ENCODE measurements at regions not wholly inside any gene's neighbourhood (a gene's known extent, or its start where the extent isn't known, plus 50 kb on each side); places are given as distances from the start of the nearest gene placed in this dataset.
"Not testable (repeated sequence)": the region's sequence is repeated elsewhere in the genome, so short reads cannot be mapped to it uniquely, and the experiment has no call there.

DNA sequence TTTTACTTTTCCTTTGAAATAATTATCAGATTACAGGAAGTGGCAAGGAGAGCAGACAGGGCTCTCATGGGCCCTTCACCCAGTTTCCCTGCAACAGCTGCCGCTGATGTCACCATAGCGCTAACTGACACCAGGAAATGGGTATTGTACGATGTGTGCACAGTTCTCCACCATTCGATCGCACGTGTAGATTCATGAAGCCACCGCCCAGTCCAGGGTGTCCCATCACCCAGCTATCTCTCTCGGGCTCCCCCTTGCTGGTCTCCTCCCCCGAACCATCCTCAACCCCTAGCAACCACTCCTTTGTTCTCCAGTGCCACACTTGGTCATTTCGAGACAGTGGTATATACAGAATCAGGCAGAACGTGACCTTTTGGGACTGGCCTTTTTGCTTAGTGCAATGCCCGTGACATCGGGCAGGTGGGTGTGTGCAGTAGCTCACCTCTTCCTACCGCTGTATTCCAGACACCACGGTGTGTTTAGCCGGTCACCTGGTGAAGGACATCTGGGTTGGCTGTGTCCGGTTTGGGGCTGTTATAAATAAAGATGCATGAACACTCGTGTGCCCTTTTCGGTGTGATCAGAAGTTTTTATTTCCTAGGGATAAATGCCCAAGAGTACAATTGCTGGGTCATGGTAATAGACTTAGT is 118.4 kb downstream of the CRYAA start:
- no peak for DNase-seq (ENCODE audit: low spot score)

DNA sequence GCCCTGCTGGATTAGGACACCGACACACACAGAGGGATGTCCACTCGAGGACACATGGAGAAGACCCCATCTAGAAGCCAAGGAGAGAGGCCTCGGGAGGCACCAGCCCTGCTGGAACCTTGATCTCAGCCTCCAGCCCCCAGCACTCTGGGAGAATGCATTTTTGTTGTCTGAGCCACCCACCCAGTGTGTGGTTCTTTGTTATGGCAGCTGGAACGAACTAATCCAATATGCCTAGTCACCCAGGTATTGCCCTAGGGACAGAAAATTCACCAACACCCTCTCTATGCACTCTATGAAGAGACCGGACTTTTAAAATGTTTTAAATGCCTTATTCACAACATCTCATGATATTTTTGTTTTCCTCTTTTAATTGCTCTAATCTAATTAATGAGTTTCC is 117.4 kb downstream of the CRYAA start:
- no peak for DNase-seq (ENCODE audit: low spot score)

DNA sequence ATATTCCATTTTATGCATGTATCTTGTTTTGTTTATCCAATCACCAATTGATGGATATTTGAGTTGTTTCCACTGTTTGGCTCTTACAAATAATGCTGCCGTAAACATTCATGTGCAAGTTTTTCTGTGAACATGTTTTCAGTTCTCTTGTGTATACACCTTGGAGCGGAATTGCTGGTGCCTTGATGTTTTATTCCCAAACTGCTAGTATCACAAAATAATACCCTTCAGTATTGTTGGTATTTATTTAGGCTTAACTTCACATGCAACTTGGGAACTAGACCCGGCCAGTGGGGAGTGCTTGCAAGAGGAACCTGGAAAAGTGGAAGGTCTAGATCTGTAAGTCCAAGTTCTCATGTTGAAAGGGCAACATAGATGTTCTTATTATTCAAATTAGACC is 115.9 kb downstream of the CRYAA start:
- no peak for DNase-seq (ENCODE audit: low spot score)

DNA sequence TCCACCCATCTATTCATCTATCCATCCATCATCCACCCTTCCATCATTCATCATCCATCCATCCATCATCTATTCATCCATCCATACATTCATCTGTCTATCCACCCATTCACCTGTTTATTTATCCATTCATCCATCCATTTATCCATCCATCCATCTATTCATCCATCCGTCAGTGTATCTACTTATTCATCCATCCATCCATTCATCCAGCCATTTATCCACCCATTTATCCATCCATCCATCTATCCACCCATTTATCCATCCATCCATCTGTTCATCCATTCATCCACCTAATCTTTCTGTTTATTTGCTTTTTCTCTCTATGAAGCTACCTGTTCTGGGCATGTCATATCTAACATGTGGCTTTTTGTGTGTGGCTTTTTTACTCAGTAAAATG is 115.4 kb downstream of the CRYAA start:
- DNase-seq (ENCODE audit: low spot score) = no peak

DNA sequence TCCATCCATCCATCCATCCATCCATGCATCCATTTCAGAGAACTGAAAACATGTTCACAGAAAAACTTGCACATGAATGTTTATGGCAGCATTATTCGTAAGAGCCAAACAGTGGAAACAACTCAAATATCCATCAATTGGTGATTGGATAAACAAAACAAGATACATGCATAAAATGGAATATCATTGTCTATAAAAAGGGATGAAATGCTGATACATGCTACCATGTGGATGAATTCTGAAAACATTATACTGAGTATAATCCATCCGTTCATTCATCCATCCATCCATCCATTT is 115.1 kb downstream of the CRYAA start:
- DNase-seq (ENCODE audit: low spot score) = not testable (repeated sequence)

DNA sequence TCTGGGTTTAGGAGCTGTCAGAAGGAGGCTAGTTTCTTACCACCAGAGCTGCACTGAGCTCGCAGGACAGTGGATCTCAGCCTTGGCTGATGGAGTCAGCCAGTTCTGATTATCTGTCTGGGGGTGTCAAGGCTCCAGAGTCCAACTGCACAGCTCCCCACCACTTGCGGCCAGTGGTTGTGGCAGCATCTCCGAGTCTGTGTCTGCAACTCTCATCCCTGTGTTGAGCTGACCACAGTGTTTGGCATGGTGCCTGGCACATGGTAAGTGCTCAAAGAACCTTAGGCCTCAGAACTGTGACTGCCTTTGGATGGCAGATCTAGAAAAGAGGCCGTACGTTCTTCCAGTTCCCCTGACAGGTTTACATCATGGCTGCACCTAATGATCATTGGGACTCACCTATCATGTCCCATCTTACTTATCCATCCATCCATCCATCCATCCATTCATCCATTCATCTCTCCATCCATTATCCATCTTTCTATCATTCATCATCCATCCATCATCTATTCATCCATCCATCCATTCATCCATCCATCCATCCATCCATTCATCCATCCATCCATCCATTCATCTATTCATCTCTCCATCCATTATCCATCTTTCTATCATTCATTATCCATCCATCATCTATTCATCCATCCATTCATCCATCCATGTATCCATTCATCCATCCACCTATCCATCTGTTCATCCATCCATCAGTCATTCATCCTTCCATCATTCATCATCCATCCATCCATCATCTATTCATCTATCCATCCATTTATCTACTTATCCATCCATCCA is 114.5 kb downstream of the CRYAA start:
- DNase-seq (ENCODE audit: low spot score) = no peak

DNA sequence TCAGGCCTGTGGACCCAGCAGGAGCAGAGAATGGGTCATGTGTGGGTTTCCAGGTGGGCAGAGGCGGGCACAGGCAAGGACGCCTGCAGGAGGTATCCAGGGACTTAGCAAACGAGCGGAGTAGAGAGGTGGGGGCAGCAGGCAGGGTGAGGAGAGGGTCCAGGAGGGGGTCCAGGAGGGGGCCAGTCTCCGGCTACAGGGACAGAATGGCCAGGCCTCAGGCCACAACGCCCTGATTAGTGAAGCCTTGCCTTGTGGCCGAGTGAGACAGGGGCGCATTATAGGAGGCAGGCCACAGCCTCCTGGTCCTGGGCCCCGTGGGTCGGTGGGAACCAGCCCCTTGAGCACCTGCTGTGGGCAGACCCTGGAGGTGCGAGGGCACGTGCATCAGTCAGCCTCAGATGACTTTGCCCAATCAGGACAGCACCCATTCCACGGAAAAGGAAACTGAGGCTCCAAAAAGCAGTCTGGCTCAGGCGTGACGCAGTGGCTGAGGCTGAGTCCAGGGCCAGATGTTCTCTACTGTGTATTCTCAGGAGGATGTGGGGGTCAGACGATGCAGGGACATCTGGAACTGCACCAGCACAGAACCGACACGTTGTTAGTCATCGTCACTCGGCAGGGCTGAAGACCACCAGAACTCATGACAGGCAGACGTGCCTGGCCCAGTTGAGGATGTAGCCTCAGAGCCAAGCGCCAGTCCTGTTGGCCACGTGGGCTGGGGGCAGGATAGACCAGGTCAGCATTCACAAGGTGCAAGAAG is 113.7 kb downstream of the CRYAA start:
- DNase-seq (ENCODE audit: low spot score) = no peak

DNA sequence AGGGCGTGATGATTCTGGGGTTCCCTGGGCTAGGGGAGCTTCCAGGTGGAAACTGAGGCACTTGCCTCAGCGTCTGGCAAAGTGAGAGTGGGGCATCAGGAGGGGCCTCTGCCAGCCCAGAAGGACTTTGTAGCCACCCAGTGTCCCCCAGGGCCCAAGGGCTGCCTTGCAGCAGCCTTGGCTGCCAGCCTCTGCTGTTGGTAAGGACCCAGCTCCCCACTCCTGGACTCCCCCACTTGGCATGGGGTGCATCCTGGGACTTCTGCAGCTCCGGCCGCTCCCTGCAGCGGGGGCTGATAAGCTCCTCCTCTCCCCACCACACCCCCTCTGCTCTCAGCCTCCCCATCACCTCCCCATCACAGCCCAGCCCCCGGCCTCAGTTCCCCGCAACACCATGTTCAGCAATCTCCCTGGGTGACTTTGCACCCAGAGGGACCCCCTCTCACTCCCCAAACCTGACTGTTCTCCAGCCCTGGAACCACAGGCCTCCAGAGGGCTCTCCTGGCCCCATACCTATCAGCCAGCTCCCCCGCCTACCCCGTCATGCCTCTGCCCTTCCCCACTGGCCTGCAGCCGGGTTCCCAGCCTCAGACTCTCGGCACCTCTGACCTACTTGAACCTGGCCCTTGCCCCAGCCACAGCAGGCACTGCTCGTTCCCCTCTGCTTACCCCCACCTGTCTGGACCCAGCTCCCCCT is 113.0 kb downstream of the CRYAA start:
- no peak for DNase-seq (ENCODE audit: low spot score)

DNA sequence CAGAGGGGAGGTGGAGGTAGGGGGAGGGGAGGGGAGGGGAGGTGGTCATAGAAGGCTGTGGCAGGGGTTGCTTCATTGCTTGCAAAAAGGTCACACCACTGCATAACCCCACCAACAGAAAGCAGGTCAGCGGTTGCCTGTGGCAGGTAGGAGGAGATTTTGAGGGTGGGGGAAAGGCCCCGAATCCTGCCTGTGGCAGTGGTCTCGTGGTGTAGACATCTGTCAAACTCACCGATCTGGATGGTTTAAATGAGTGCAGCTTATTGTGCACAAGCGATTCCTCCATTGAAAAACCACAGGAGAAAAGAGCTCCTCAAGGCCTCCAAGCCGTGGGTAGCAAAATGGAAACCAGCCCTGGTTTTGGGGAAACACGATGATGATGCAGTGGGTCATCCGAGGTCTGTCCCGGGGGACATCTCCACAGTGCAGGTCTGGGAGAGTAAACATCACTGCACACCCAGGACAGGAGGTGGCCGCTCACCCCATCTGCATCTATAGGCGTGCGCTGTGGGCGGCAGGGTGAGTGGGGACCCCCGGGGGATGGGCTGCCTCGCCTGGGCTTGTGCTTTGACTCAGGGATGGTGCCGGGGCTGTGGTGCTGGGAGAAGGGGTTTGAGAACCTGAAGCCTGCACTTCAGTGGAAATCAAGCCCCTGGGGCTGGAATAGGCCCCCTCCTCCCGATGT is 112.3 kb downstream of the CRYAA start:
- DNase-seq (ENCODE audit: low spot score) = no peak

DNA sequence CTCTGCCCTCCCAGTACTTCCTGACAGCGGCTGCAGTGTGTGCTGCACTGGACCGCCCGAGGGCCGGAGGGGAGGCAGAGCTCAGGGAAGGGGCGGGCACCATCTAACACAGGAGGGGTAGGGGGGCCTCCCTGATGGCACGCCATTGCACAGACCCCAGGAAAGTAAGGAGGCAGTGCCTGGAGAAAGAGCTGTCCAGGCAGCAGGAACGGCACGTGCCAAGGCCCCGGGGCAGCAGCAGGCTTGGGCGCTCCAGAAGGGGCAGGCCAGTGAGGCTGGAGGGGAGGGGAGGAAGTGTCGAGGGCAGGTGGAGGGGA is 110.7 kb downstream of the CRYAA start:
- no peak for DNase-seq (ENCODE audit: low spot score)

DNA sequence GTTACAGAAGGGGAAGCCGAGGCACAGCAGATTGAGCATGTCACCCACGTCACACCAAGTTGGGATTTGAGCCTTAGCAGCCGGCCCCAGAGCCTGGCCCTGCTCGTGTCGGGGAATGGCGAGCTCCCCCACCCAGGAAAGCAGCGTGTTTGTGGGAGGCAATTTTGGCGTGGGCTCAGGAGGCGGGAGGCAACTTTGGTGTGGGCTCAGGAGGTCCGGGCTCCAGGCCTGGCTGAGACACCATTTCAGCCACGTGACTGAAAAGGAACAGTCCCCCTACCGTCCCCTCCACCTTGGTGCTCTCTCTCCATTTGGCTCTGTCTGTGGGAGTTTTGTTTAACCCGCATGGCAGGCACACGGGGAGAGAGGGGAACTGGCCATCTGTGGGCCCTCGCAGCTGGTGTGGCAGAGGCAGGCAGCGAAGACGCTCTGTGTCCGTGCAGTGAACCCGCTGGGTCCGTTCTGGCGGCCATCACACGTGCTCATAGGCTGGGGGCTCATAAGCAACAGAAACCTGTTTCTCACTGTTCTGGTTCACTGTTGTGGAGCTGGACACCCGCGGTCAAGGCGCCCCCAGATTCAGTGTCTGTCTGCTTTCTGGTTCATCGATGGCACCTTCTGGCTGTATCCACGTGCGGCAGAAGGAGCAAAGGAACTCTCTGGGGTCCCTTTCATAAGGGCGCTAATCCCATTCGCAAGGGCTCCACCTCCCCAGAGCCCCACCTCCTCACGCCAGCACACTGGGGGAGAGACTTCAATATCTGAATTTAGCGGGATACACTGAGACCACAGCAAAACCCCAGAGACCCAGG is 110.2 kb downstream of the CRYAA start:
- no peak for DNase-seq (ENCODE audit: low spot score)

DNA sequence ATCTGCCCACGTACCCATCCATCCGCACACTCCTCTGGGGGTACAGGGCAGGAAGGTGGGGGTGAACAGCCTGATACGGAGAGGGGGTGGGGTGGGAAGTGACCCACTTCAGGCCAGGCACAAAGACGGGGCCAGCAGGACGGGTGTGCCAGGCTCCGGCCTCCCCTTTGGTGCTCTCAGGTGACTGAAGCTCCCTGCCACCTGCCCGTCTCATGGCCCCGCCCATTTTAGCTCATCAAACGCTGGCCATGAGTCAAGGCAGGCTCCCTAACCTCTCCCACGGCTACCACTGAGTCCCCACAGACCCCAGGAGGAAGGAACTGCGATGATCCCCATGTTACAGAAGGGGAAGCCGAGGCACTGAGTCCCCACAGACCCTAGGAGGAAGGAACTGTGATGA is 109.6 kb downstream of the CRYAA start:
- no peak for DNase-seq (ENCODE audit: low spot score)

DNA sequence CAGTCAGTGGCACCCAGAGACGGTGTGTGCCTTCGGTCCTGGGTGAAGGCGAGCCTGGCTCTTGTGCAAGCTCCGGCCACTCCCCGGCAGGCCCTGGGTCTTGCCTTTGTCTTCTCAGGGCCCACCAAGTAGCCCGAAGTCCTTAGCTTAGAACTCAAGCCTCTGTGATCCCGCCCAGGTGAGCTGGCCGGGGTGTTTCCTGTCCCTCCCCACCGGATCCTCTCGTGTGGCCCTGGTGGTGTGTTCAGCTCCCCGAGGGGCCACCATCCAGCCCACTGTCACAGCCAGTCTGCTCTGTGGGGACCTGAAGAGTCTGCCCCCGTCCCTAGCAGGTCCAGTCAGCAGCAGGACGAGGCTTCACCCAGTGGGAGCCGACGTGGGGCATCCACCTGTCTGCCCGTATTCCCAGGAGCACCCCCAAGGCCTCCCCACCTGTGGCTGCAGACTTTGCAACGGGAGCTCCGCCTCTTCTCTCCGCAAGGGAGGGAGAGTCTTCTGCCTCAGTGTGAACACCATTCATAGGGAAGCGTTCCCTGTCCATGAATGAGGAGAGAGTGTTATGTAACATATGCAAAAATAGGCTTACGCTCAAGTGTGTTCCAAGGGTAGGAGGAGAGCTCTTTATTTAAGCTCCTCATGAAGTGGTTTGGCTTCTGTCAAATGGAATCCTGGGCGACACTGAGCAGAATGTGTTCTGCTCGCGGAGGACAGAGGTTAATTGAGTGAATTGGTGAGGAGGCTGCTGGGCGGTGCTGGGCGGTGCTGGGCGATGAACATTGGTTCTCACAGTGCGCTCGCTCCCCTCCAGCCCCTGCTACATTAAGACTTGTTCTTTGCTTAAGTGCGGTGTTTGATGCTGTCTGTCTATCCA is 108.9 kb downstream of the CRYAA start:
- no peak for DNase-seq (ENCODE audit: low spot score)

DNA sequence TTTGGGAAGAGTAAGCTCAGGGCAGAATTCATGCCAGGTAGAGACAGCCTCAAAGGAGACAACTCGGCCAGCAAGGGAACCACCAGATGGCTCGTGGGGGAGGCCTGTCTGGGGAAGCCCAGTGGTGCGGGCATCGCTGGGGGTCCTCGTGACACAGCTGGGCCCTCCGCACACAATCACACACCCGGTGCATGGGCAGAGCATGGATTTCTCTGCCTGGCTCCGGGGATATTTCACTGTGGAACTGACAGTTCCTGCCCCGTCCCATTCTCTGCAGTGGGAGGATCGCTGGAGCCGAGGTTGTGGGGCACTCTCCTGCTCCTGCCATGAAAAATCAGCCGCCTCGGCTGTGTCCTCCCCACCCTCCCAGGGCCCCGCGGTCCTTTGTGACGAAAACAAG is 108.0 kb downstream of the CRYAA start:
- DNase-seq (ENCODE audit: low spot score) = no peak

DNA sequence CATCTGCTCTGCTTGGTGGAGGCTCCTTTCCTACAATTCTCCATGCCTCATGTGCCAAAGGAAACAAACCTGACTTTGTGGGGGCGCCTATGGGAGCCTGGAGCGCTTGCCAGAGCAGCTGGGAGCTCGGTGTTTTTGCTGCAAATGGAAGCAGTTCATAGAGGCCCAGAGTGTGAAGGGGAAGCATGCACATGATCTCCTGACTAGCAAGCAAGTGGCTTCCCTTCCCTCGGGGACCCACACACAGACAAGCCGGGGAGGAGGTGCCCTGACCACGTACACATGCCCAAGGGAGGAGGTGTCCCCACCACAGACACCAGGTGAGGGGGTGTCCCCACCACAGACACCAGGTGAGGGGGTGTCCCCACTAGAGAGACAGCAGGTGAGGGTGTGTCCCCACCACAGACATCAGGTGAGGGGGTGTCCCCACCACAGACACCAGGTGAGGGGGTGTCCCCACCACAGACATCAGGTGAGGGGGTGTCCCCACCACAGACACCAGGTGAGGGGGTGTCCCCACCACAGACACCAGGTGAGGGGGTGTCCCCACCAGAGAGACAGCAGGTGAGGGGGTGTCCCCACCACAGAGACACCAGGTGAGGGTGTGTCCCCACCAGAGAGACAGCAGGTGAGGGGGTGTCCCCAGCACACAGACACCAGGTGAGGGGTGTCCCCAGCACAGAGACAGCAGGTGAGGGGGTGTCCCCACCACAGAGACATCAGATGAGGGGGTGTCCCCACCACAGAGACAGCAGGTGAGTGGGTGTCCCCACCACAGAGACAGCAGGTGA is 106.8 kb downstream of the CRYAA start:
- no peak for DNase-seq (ENCODE audit: low spot score)

DNA sequence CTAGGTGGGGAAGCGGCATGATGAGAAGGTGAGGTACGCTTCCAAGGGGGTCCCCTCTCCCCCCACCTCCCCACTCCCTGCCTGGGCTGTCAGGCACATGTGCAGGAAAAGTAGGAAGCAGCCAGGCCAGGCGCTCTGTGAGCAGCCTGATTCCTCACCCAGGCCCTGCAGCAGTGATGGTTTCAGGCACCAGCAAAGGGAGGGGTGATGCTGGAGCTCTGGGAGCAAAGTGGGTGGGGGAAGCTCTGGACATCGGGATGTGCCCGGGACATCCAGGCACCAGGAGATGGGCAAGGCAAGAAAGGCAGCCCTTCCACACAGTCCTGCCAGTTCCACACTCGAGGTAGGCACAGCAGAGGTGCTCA is 106.1 kb downstream of the CRYAA start:
- no peak for DNase-seq (ENCODE audit: low spot score)

DNA sequence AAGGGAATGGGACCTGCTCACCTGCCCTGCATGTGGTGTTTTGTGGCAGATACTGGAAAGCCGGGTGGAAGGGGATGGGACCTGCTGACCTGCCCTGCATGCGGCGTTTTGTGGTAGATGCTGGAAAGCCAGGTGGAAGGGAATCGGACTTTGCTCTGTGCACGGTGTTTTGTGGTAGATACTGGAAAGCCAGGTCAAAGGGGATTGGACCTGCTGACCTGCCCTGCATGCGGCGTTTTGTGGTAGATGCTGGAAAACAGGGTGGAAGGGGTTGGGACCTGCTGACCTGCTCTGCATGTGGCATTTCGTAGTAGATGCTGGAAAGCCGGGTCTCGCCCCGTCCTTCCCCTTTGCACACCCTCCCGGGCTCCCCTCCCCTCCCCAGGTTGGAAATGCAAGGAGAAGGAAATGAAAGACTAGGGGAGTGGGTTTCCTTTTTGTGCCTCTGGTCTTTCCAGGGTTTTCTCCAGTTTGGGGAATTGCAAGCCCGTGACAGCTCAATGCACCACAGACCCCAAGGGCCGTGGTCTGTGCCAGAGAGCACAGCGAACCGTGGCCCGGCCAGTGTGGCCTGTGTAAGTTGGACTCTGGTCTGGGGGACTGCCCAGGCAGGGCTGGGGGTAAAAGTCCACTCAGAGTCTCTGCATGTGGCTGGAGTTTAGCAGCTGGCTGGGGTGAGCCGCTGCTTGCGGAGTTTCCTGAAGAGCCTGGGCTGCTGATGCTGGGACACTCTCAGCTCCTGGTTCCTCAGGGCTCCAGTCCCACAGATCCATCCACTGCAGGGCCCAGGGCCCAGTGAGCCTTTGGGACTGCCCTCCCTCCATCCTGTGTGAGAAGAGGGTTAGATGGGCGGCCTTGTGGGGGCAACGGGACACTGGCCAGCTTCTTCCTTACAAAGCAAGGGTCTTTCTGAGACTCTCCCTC is 105.5 kb downstream of the CRYAA start:
- DNase-seq (ENCODE audit: low spot score) = no peak

DNA sequence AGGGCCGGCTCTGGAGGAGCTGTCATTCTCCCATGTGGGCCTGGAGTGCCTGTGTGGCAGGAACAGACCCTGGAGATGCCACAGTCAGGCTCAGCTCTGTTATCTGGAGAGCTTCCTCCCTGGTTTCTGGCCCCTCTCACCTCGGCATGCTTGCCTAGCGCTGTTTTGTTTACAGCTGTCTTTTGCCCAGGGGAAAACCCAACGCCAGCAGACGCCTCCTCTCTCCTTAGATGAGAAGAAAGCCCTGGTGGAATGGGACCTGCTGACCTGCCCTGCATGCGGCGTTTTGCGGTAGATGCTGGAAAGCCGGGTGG is 104.9 kb downstream of the CRYAA start:
- no peak for DNase-seq (ENCODE audit: low spot score)
